T-helper 1 cell (primary cell): ENCODE measurements at regions not wholly inside any gene's neighbourhood (a gene's known extent, or its start where the extent isn't known, plus 50 kb on each side); places are given as distances from the start of the nearest gene placed in this dataset.
"Not testable (repeated sequence)": the region's sequence is repeated elsewhere in the genome, so short reads cannot be mapped to it uniquely, and the experiment has no call there.

Source experiments
- DNase-seq, 5 donors: peaks; one replicate each; pipeline ENCODE4 v3.0.0-alpha.2; 2012 to 2020

DNA sequence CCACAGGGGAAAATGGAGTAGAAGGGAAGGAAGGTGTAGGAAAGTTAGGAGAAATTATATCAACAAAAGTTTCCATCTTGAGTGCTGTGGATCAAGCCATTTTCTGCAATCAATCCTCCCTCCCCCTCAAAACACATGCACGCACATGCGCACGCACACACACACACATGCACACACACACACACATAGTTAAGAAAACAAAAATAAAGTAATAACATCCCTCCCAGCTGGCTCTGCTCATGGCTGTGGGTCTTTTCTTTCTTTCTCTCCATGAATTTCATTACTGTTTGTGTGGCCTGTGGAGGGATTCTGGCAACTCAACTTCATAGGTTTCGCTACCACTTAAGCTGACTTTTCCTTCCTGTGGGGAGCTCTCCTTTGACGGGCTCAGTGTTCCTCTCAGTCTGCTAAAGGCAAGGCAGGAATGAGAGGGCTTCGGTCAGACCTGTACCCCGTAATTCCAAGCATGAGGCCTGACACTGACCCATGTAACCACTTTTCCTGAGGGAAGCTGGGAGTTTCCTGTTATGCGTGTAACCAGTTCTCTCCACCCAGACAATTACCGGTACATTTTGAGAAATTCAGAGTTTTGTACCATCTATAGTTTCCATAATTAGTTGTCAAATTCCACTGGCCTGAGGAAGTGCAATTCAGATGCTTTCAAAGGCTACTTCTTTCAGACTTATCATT, 79.8 kb downstream of the ZNF92 start:
- no peak for DNase-seq

GRCh38 chr7:65454469-65454868, 80.8 kb downstream of the ZNF92 start:
- DNase-seq, result no peak

DNA sequence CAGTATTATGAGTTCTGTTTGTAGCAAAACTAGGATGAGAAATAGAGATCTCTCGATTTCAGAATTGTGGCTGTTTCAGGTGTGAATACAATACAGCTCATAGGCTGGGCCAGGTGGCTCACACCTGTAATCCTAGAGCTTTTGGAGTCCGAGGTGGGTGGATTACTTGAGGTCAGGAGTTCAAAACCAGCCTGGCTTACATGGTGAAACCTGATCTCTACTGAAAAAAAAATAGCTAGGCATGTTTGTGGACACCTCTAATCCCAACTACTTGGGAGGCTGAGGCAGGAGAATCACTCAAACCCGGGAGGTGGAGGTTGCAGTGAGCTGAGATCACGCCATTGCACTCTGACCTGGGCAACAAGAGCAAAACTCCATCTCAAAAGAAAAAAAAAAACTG, 81.4 kb downstream of the ZNF92 start:
- DNase-seq, result not testable (repeated sequence)

- no peak for DNase-seq
Measured at GRCh38 chr7:65457705-65458104, 84.0 kb downstream of the ZNF92 start.

GRCh38 chr7:65459438-65459837, 85.8 kb downstream of the ZNF92 start:
- DNase-seq, result no peak

- DNase-seq, result no peak
Measured at GRCh38 chr7:65462148-65462716, 88.6 kb downstream of the ZNF92 start.

- no peak for DNase-seq
Measured at GRCh38 chr7:65463184-65463583, 89.5 kb downstream of the ZNF92 start.

DNA sequence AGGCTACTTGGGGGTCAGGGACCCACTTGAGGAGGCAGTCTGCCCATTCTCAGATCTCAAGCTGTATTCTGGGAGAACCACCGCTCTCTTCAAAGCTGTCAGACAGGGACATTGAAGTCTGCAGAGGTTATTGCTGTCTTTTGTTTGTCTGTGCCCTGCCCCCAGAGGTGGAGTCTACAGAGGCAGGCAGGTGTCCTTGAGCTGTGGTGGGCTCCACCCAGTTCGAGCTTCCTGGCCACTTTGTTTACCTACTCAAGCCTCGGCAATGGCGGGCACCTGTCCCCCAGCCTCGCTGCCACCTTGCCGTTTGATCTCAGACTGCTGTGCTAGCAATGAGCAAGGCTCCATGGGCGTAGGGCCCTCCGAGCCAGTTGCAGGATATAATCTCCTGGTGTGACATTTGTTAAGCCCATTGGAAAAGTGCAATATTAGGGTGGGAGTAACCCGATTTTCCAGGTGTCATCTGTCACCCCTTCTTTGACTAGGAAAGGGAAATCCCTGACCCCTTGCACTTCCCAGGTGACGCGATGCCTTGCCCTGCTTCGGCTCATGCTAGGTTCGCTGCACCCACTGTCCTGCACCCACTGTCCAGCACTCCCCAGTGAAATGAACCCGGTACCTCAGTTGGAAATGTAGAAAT, 96.4 kb downstream of the ZNF92 start:
- not testable (repeated sequence) for DNase-seq

- no peak for DNase-seq
Measured at GRCh38 chr7:65471587-65471986, 97.9 kb downstream of the ZNF92 start.

- no peak for DNase-seq
Measured at GRCh38 chr7:65475040-65475726, 101.5 kb downstream of the ZNF92 start.

DNA sequence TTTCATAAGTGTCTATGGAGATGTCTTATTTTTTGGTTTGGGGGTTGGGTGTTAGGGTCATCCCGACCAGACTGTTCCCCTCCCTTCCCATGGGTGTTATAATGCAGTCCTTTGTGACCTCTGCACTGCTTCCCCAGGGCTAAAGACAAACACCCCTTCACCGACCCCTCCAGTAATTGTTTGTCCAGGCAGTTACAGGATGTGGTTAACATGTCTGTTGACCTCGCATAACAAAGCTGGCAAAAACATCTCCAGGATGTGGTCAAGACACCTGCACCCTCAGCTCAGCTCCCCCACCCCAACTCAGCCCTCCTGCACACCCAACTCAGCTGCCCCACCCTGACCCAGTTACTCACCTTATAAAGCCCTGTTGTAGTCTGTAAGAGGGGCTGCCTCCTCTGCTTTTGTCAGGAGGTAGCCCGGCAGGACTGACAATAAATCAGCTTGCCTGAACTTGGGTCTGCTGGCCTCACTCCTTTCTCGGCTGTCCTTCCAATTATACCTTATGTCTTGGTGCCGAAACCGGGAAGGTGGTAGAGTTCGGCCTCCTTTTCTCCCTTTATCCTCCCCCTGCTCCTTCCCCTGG, 102.2 kb downstream of the ZNF92 start:
- DNase-seq, result peak in 1 of 5 donors; percentile 81

DNA sequence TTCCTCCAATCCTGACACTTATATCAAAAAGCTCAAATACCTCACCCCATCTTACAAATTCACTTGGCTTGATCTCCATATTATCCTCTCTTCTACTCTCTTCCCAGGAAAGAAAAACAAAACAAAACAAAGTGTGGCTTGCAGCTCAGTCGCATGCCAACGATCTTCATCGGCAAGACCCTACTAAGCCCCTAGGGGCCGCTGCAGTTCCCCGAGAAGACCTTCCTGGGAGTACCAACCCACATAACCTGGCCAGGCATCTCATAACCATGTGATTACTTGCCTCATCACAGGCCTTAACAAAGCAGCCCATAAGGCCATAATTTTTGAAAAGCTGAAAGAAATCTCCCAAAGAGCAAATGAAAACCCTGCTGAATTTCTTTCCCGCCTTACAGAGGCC, 103.7 kb downstream of the ZNF92 start:
- no peak for DNase-seq

- no peak for DNase-seq
Measured at GRCh38 chr7:65489260-65489767, 115.7 kb downstream of the ZNF92 start.

DNA sequence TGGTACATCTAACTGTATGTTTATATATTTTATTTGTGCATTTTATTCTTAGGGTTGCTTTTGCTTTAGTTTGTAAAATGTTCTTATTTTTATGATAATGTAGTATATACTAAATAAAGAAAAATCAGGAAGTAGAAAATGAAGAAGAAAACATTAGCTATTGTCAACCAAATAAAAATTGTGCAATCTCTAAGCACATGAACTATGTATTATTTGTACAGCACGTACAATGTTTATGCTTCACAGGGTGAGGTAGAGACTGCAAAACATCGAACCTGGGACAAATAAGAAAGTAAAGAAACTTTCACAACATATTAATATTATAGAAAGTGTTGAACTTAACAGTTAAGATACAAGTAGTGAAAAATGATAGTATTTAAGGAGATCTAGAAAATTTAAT, 123.0 kb downstream of the ZNF92 start:
- not testable (repeated sequence) for DNase-seq

- no peak for DNase-seq
Measured at GRCh38 chr7:65503434-65504152, 129.9 kb downstream of the ZNF92 start.

- DNase-seq, result not testable (repeated sequence)
Measured at GRCh38 chr7:65504504-65505319, 131.1 kb downstream of the ZNF92 start.

DNA sequence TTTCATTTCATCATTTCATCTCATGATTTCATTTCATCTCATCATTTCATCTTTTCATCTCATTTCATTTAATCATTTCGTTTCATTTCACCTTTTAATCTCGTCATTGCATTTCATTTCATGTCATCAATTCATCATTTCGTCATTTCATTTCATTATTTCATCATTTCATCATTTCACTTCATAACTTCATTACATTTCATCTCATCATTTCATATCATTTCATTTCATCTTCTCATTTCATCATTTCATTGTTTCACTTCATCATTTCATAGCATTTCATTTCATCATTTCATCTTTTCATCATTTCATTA, 131.6 kb downstream of the ZNF92 start:
- not testable (repeated sequence) for DNase-seq

GRCh38 chr7:65508581-65509367, 135.1 kb downstream of the ZNF92 start:
- not testable (repeated sequence) for DNase-seq

- peak in 2 of 5 donors; percentile 2 to 11 for DNase-seq
Measured at GRCh38 chr7:65509368-65510186, 135.9 kb downstream of the ZNF92 start.

GRCh38 chr7:65510187-65510538, 136.5 kb downstream of the ZNF92 start:
- DNase-seq, result not testable (repeated sequence)
